ENCODE measurements at regions not wholly inside any gene's neighbourhood (a gene's known extent, or its start where the extent isn't known, plus 50 kb on each side); places are given as distances from the start of the nearest gene placed in this dataset.

- no peak for TF ChIP-seq CTCF (IDR thresholded peaks at IDR 0.05; ENCODE audit: low read length)
- TF ChIP-seq EZH2 (IDR thresholded peaks at IDR 0.05; ENCODE audit: borderline replicate concordance, low read length) = no peak
Observed at GRCh38 chr5:39948341-39948740, 523.6 kb upstream of the DAB2 start.
